ENCODE measurements at regions not wholly inside any gene's neighbourhood (a gene's known extent, or its start where the extent isn't known, plus 50 kb on each side); places are given as distances from the start of the nearest gene placed in this dataset.

GRCh38 chr3:16828815-16829214, 55.9 kb upstream of the PLCL2 start (continued):
- TF ChIP-seq, protein P1, sequence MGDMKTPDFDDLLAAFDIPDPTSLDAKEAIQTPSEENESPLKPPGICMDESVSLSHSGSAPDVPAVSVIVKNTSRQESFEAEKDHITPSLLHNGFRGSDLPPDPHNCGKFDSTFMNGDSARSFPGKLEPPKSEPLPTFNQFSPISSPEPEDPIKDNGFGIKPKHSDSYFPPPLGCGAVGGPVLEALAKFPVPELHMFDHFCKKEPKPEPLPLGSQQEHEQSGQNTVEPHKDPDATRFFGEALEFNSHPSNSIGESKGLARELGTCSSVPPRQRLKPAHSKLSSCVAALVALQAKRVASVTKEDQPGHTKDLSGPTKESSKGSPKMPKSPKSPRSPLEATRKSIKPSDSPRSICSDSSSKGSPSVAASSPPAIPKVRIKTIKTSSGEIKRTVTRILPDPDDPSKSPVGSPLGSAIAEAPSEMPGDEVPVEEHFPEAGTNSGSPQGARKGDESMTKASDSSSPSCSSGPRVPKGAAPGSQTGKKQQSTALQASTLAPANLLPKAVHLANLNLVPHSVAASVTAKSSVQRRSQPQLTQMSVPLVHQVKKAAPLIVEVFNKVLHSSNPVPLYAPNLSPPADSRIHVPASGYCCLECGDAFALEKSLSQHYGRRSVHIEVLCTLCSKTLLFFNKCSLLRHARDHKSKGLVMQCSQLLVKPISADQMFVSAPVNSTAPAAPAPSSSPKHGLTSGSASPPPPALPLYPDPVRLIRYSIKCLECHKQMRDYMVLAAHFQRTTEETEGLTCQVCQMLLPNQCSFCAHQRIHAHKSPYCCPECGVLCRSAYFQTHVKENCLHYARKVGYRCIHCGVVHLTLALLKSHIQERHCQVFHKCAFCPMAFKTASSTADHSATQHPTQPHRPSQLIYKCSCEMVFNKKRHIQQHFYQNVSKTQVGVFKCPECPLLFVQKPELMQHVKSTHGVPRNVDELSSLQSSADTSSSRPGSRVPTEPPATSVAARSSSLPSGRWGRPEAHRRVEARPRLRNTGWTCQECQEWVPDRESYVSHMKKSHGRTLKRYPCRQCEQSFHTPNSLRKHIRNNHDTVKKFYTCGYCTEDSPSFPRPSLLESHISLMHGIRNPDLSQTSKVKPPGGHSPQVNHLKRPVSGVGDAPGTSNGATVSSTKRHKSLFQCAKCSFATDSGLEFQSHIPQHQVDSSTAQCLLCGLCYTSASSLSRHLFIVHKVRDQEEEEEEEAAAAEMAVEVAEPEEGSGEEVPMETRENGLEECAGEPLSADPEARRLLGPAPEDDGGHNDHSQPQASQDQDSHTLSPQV (IDR thresholded peaks at IDR 0.05), result no peak
- peak; percentile 80; the same call in 1 of the 2 replicates for TF ChIP-seq YY1 (IDR thresholded peaks at IDR 0.05; ENCODE audit: low read depth, low read length)
- no peak for TF ChIP-seq TCF12 (IDR thresholded peaks at IDR 0.05; ENCODE audit: low read depth, low read length)

GRCh38 chr3:16831846-16832245, 52.9 kb upstream of the PLCL2 start:
- in situ Hi-C loops (cut with MboI) (no loop called here), intact Hi-C loops (cut with micrococcal nuclease; ENCODE audit: unreplicated experiment) (no loop called here)
- no TSS peak for BruUV-seq (replicated peaks)
- H3K27ac ChIP-seq (ENCODE audit: control insufficient read depth, insufficient read depth), result no peak overlapping the region
- no peak for ATAC-seq
- POLR2A ChIA-PET, result no interaction called here
- H3K9ac ChIP-seq (ENCODE audit: control insufficient read depth, insufficient read depth, low read length), result no peak overlapping the region
- H3K4me3 ChIP-seq, result no peak overlapping the region
- no peak overlapping the region for H3K4me2 ChIP-seq (ENCODE audit: control insufficient read depth, insufficient read depth)
- CTCF ChIA-PET, result no interaction called here
- 91% methylated on average over 4 of the region's 4 CpGs for WGBS (ENCODE audit: insufficient coverage, insufficient replicate concordance, low lambda C conversion rate, missing lambda C conversion rate)
- no peaks in the 10 kb centered on the region for H3K4me1 ChIP-seq (ENCODE audit: control insufficient read depth, insufficient read depth, low read length)
- no peak for TF ChIP-seq ZNF274 (IDR thresholded peaks at IDR 0.05; ENCODE audit: insufficient read depth, insufficient read length)
- no peak for TF ChIP-seq SRF (IDR thresholded peaks at IDR 0.05; ENCODE audit: low read depth in 2 of 2, low read length in 2 of 2)
- no peak for TF ChIP-seq GATAD2B (conservative IDR thresholded peaks at IDR 0.05; ENCODE audit: low read depth)
- TF ChIP-seq, protein P2, sequence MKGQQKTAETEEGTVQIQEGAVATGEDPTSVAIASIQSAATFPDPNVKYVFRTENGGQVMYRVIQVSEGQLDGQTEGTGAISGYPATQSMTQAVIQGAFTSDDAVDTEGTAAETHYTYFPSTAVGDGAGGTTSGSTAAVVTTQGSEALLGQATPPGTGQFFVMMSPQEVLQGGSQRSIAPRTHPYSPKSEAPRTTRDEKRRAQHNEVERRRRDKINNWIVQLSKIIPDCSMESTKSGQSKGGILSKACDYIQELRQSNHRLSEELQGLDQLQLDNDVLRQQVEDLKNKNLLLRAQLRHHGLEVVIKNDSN (IDR thresholded peaks at IDR 0.05; ENCODE audit: borderline replicate concordance, extremely low read length, insufficient read depth, low read depth, low read length), result no peak
- no peak for TF ChIP-seq CHD4 (IDR thresholded peaks at IDR 0.05)
- no peak for TF ChIP-seq NFXL1 (IDR thresholded peaks at IDR 0.05; ENCODE audit: borderline replicate concordance)
- TF ChIP-seq NFYA (IDR thresholded peaks at IDR 0.05; ENCODE audit: borderline replicate concordance, low read depth, low read length), result no peak
- no peak for TF ChIP-seq FOXM1 (IDR thresholded peaks at IDR 0.05; ENCODE audit: low read depth, low read length)
- TF ChIP-seq EED (IDR thresholded peaks at IDR 0.05; ENCODE audit: low read depth), result no peak
- TF ChIP-seq ZNF217 (IDR thresholded peaks at IDR 0.05), result no peak
- TF ChIP-seq RBBP5 (conservative IDR thresholded peaks at IDR 0.05), result no peak
- no peak for TF ChIP-seq RAD51 (IDR thresholded peaks at IDR 0.05)
- no peak for TF ChIP-seq NR2C1 (IDR thresholded peaks at IDR 0.05)
- no peak for TF ChIP-seq CHD1 (IDR thresholded peaks at IDR 0.05; ENCODE audit: low read depth, low read length)
- no peak for TF ChIP-seq ATF3 (IDR thresholded peaks at IDR 0.05; ENCODE audit: borderline replicate concordance, extremely low read depth, low read depth, low read length)
- TF ChIP-seq ZSCAN29 (IDR thresholded peaks at IDR 0.05), result no peak
- H2AFZ ChIP-seq (ENCODE audit: control insufficient read depth, low read depth, low read length), result no peak overlapping the region
- SMC1A ChIA-PET (ENCODE audit: uncharacterized antibody, unreplicated experiment), result interaction anchor here (3.8 kb wide), 1 partner anchor 201 kb away, joined by 15 read pairs; no protein-coding TSS in a partner anchor
- no peak for DNase-seq (ENCODE audit: low read depth, low spot score)
- no peaks in the 10 kb centered on the region for H3K79me2 ChIP-seq (ENCODE audit: control insufficient read depth, insufficient read depth, low read length)
- H3K27me3 ChIP-seq (replicated peaks in 1 of 2; ENCODE audit: control insufficient read depth in 2 of 2, insufficient read depth in 2 of 2, low read length in 1 of 2), result no peaks in the 10 kb centered on the region
- RAD21 ChIA-PET (ENCODE audit: unreplicated experiment), result interaction anchor here (0.8 kb wide), 1 partner anchor 198 kb away, joined by 3 read pairs; no protein-coding TSS in a partner anchor
- H3K9me3 ChIP-seq (replicated peaks; ENCODE audit: control insufficient read depth, insufficient read depth, low read length), result no peaks in the 10 kb centered on the region
- H4K20me1 ChIP-seq (ENCODE audit: control insufficient read depth, insufficient read depth), result no peaks in the 10 kb centered on the region
- FAIRE-seq, result no peak
- no peaks in the 10 kb centered on the region for H3K36me3 ChIP-seq (ENCODE audit: control insufficient read depth in 2 of 2, insufficient read depth in 2 of 2, low read length in 1 of 2)
